T-helper 1 cell (primary cell): ENCODE measurements at regions not wholly inside any gene's neighbourhood (a gene's known extent, or its start where the extent isn't known, plus 50 kb on each side); places are given as distances from the start of the nearest gene placed in this dataset.

Experiments
- DNase-seq, 5 donors: peaks; one replicate each; pipeline ENCODE4 v3.0.0-alpha.2; 2012 to 2020

DNA sequence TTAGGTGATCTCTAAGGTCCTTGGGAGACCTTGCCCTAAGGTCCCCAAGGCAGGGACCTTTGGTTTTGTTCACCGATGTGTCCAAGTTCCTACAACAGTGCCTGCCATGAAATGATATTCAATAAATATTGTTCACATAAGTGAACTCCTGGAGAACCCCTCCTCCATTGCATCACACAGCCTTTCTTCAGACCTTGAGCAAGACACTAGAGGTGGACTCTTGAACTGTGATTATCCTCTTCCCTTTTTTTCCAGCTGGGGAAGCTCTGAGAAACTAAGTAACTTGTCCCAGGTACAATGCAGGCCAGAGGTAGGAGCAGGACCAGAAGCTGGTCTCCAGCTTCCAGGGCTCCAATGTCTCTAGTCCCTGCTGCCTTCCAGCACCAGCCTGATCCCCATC, 76.6 kb upstream of the LMO1 start:
- DNase-seq: no peak

DNA sequence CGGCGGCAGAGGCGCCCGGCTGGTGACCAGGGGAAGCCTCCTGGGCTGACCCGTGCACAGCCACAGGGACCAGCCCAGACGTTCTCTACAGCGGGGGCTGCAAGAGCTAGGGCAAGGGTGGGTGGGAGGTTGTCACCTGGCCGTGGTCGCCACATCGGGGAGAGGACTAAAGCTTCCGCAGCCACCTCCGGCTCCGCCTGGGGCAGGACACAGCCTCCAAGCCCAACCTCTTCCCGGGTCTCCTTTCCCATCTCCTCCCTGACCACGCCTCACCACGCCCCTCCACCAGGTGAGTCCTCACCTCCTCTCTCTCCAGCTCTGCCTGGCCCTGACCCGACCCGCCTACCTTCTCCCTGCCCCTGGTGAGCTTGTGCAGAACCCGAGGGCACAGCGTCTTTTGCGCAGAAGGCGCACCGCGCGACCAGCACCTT, 75.9 kb upstream of the LMO1 start:
- DNase-seq: no peak

DNA sequence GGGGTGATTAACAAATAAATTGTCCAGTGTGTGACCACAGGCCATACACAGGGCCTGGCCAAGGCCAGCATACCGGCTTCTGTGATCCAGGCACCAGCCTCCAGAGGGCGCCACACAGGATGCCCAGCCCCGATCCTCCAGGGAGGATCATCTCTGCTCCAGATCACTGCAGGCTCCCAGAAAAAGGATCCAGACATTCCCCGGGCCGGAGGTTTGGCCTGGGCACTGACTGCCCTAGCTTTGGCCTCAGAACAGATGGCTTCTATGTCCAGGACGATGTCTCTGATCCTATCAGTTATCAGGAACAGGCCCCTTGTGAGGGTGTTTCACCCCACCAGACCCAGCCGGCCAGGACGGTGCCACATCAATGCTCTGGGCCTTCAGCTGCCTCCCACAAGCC, 74.5 kb upstream of the LMO1 start:
- peak in 1 of 5 donors; percentile 7 for DNase-seq

DNA sequence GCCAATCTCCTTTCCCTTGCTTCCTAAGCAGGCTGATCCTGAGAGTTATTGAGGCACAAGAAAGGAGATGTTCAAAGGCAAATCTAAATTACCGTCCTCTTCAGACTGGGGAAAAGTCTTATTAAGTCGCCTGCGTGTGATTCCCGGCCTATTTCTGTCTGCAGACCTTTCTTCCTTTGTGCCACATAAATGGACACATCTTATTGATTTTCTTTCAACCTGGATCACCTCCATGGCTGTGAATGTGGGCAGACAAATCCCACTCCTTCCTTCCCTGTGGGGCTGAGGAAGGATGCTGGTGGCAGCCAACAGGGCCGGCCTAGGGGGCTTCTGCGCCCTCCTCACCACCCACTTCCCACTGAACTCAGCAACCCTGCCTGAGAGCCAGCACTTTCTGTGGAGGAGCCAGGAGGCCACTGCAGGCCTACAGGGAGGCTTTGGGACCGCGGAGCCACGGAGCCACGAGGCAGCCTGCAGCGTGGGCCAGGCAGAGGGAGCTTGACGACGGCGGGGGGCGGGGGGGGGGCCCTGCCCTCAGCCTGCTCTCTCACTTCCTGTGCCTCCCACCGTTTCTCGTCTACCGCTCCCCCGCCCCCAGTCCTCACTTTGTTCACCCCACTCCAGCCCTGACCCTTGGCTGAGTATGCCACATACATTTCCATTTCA, 73.6 kb upstream of the LMO1 start:
- DNase-seq: no peak

DNA sequence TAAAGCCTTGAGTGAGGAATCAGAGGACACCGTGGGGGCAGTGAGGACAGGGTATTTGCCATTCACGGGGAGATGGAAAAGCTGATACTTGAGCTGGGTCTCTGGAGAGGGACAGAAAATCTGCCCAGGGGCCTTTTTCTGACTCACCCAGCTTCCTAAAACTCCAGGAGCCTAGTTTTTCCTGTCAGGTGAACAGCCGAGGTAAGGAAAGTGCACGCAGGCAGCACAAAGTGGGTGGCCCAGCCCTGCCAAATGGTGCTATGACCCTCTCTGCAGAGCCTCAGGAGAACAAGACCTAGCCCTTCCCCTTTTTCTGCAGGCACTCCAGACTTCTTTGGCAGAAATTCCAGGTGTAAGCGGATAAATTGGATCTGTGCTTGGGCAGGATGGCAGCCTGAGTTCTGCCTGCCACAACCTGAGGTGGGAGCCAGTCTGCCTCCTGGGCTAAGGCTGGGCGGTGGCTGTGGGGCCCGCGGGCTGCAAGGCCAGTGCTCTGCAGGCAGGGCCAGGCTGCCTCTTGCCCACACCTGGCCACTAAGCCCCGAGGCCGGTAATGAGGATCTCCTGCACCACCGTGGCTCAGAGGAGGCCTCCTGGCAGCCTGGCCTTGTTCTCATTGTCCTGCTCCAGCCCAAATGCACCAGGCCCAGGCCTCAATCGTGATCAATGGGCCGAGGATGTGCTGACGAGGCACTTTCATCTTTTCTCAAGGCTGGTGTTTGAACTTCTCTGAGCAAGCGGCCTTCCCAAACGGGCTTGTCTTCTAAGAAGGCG, 72.9 kb upstream of the LMO1 start:
- no peak for DNase-seq

DNA sequence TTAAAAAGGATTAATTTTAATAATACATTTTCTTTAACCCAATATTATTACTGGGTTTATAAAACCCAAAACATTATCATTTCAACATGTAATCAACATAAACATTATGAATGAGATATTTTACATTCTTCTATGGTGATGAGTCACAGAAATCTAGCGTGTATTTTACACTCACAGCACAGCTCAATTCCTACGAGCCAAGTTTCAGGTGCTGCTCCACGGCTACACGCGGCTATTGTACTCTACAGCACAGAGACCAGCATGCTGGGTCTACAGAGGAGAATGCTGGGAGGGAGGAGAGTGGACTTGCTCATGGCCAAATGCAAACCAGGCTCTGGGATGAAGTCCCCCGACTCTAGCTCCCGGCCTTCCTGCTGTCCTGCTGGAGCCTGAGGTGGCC, 72.0 kb upstream of the LMO1 start:
- DNase-seq: no peak

DNA sequence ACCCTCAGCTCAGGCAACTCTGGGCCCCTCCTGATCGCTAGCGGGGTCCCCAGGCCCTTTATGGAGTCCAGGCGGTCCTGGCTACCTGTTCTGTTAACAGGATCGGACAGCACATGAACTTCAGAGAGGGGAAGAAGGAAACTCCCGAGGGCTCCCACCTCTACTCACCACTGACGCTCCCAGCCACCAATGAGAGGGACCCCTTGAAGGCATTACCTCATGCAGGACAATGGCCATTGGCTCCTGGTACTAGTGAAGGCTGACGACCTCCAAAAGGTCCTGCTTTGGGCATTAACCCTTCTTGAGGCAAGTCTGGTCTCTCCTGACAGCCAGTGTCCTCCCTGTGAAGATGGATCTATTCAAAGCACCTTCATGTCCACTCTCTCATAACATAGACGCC, 71.5 kb upstream of the LMO1 start:
- DNase-seq: no peak

DNA sequence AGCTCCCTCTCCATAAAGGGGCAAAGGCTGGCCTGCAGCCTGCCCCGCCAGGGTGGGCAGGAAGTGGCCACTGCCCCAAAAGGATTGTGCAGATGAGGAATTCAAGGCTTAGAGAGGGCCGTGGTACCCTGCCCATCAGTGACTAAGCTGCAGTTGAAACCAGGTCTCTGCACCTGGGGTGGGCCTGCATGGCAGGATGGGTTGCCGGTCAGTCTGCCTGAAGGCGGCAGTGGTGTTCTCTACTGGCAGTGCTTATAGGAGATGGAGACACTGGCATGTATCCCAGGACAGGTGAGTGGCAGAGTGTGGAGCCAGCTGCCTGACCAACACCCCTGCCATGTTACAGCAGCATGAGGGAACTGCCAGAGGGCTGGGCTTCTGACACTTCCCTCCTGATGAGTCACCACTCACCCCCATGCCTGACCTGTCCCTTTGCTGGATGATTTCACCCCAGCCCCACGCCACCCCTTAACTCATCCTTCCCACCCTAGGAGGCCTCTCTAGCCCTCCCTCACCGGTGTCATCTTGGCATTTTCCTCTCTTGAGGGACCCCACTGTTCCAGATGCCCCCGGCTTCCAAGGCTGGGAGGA, 70.2 kb upstream of the LMO1 start:
- DNase-seq: no peak

DNA sequence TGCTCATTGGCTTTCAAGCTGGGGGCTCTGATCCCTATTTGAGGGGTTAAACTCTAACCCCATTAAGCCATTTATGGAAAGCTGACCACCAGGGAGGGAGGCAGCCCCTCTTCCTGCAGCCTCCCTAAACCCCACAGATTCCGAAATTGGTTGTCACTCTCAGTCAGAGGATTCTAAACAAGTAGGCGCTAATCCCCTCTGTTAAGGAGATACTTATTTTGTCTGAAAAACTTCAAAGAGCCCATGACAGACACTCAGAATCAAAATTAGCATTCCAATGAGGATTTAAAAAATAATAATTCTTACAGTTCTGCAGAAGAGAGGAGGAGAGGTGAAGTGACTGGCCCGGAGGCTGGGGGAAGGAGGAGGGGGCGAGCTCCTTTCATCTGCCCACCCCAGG, 69.7 kb upstream of the LMO1 start:
- DNase-seq: no peak

DNA sequence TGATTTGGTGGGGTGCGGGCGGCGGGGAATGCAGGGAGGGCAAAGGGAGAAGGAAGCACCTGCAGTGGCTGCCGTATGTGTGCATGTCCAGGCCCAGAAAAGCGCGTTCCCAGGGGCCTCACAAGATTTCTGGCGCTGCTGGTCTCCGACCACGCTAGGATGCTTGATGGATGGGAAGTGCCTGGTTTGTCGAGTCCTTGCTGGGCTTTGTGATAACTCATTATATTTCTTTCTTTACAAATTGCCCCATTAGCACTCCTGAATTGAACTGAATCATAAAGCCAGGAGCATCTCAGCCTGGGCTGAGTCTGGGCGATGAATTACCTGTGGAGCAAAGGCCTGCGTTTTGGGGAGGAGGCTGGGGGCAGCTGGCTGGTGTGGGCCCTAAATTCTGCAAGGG, 69.2 kb upstream of the LMO1 start:
- DNase-seq: no peak

DNA sequence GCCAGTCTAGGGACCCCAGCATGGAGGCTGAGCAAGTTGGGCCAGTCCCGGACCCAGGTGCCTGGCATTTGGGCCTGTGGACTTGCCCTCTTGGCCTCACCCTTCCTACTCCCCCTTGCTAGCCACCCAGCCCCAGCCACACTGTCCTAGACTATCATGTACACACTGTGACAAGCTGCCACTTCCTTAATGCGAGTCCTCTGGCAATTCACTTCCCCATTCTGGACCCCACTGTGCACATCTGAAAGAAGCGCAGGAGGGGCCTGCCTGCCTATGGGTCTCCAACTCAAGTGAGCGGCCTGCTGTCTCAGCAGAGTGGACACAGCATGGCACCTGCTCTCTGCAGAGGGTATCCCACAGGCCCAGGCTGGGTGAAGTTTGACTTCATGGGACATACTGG, 68.5 kb upstream of the LMO1 start:
- DNase-seq: no peak

DNA sequence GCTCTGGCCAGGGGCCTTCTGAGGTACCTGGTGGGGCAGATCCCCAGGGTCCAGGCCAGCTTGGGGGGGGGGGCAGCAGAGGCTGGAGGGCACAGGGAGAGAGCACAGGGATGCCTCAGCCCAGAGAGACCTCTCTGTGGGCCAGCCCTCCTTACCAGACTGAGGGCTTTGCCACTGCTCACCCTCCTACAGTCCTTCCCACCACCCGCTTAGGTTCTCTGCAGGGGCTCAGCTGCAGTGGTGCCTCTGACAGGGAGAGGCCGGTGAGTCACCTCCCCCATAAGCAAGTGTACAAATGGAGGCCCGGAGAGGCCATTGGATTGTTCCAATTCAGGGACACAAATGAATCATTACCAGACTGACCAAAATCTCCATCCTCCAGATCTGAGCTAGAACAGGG, 68.1 kb upstream of the LMO1 start:
- no peak for DNase-seq

DNA sequence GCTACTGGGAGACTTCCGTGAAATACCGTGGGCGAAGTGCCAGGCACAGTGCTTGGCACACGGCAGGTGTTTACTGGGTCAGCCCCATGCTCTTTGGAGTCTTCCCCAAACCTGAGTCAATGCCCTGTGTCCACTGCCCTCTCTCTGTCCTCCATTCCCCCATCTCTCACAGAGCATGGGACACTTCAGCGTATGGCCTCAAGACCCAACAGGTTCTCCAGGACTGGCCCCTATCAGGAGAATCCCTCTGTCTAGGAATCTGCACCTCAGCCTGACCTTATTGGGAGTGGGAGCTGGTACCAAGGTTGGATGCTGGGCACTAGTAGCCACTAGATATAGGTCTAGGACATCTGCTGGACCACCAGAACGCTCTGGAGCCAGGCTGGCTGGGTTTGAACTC, 67.2 kb upstream of the LMO1 start:
- no peak for DNase-seq

DNA sequence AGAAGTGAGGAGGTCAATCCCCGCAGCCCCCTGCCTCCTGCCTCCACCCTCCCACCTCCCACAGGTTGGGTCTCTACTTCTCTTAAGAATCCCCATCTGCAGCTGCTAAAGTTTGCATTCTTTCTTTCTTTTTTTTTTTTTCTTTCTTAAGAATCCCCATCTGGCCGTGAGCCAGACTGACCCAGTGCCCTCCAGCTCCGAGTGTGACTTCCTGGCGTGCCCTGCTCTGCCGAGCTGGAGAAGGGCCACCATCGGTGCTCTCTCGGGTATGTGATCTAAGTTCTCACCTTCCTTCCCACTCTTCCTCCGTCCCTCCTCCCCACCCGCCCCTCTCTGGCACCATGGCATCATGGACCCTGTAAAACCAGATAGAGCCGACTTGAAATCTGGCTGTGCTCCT, 66.7 kb upstream of the LMO1 start:
- no peak for DNase-seq

DNA sequence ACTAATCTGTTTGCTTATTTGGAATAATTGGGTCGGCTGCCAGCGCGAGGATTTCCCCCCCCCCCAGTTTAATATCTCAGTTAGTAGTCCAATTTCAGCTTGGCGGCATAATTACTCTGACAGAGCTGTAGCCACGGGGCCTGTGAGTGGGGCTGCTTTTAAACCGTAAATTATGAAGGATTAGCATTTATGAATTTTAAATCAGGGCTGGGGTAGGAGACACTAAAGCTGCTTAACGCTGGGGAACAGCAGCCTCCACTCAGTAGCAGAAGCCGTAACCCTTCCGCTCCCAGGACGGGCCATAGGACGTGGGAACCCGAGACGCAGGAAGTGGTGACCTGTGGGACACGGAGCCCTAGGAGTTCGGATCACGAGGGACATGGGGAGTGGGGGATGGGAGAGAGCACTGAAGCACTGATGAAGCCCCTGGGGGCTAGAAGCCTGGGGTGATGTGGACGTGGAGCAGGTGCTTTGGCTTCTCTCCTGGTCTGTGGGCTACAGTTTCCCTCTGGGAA, 66.2 kb upstream of the LMO1 start:
- no peak for DNase-seq

DNA sequence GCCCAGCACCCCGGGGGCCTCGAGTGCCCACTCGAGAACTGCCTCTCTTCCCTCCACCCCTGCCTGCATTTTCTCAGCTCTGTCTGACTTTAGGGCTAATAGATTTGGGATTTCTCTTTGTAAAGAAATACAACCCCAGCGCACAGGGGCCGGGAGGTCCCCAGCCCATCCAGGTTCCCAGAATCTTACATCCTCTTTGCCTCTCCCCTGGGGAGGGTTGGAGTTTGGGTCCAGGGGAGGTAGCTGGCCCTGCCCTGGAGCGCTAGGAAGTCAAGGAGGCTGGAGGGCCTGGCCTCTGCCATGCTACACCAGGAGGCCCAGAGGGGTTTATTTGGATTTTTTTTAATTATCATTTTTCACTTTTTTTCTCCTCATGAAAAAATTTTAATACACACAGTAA, 65.7 kb upstream of the LMO1 start:
- DNase-seq: no peak

DNA sequence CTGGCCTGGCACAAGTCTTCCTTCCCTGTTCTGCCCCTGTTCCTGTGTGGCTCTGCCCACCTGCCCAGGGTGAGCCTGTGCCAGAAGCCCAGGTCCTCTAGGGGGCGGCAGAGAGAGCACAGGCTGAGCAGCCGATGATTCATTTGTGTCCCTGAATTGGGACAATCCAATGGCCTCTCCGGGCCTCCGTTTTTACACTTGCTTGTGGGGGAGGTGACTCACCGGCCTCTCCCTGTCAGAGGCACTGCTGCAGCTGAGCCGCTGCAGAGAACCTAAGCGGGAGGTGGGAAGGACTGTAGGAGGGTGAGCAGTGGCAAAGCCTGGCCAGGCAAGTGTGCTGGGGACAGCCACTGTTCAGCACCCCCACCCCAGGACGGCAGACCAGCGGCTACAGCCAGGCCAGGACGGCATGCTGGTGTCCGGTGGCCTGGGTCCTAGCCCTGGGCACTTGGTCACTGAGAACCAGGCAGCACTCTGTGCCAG, 65.2 kb upstream of the LMO1 start:
- DNase-seq: peak in 3 of 5 donors; percentile 12 to 60 (median 22)

DNA sequence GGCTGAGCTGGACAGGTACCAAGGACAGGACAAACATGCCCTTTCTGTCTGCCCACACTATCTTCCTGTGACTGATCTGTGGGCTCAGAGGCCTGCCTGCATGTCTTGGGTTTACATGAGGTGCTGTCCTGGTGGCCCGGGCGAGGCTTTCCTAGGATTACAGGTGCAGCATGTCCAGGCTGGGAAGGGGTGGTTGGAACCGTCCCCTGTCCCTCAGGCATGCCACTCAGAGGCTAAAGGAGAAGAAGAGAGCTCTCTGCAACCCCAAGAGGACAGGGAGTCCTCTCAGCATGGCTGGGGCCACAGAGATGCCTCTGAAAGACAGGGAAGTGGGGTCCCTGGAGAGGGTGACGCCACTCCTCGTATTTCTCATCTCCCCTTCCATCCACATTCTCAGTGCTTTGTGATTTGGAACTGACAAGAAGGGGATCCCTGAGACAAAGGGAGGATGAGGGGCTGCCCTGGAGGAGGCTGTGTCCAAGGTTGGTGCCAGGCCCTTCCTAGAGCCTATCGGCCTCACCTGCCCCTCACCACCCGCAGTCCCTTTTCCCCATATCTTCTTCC, 64.6 kb upstream of the LMO1 start:
- no peak for DNase-seq

DNA sequence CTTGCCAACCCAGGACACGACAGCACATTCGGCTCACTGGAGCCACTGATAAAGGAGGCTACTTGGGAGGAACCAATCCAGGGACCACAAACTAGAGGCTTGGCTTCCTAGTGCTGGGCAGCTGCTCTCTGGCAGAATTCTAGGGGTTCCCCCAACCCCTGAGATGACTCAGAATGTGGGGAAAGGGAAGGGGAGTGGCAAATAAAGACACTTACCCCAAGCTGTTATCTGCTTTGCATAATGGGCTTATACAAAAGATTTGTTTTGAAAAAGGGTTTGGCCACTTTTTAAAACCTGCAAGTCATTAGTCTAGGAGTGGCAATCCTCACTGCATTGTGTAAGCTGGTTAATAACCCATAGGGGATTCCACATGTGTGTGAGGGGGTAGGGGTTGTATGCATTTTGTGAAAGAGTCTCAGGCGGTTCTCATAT, 64.1 kb upstream of the LMO1 start:
- no peak for DNase-seq

DNA sequence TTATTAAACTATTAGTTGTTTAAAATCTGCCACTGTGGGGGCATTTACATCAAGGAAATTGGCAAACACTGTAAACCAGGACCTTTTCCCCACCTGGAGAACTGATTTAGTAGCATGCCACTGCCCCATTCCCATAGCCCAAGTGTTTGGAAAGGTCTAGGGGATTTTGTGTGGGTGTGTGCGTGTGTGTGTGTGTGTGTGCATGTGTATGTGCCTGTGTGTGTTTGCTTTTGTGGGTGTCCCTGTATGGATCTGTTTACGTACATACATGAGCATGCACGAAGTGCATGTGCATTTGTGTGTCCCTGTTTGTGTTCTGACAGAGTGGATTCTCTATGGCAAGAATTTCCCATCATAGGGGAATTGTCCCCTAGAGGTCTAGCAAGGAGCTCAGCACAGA, 62.7 kb upstream of the LMO1 start:
- DNase-seq: no peak

DNA sequence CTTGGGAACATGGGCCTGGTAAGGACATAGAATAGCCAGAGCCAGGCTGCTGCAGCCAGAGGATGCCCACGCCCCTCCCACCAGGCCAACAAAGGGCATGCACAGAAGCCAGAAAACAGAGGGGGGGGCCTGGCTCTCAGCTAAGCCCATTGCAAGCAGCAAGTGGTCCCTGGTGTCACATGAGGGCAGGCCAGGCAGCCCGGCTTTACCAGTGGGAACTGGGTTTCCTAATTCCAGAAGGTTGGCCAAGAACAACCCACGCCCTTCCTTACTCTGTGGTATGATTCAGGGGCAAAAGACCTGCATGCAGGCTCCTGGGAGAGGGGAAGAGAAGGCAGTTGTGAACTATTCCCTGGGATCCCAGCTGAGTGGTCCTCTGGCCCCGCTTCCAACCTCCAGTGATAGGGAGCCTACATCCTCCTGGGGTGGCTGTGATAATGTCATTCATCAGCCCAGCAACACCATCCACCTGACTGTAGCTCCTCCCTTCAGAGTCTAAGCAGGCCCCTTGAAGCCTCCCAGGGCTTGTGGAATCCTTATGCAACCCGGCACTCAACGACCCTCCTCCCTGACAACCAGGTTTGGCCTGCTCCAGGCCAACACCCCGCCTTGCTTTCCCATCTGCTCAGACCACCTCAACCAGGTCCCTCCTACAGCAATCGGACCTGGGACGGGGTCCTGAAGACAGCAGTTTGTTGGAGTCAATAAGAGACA, 62.1 kb upstream of the LMO1 start:
- DNase-seq: no peak

DNA sequence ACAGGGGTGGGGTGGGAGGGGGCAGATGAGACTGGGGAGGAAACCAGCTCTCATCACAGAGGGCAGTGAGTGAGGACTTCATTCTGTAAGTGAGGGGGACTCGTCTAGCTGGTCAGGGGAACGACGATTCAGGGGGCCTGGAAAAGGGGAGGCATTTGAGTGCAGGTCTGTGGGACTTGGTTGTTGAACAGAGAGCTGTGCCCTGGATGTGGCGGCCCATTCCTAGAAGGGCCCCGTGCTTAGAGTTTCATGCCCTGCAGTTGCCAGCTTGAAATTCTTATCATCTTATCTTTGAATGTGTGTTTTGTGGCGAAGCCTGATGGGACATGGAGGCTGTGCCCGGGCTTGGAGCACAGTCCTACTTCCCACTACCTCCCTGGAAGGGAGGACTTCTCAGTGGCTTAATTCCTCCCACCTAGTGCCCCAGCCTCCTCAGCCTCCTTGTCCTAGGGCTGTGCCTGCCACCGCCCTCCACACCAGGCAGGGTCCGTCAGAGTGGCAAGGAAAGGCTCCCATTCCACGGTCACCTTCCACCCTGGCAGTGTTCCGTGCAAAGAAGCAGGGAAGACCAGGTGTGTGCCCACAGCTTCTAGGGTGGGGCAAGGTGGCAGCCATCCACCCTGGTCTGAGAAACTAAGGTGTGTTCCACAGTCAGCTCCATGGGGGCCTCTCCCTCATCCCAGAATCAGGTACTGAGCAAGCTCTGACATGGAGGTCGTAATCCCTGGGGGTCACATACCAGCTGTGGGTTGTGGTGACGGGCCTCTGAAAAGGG, 59.7 kb upstream of the LMO1 start:
- DNase-seq: no peak
